Common myeloid progenitor, CD34-positive (primary cell): ENCODE measurements at regions not wholly inside any gene's neighbourhood (a gene's known extent, or its start where the extent isn't known, plus 50 kb on each side); places are given as distances from the start of the nearest gene placed in this dataset.

Experiments
- CTCF ChIA-PET: fragments of 350-600 bp; sonication (Branson Sonifier 250); formaldehyde crosslinking; loops from one replicate; lab custom pipeline; 2021; ENCODE audit warnings: antibody characterized with exemption; lab: Charles Lee
- POLR2A ChIA-PET: fragments of 350-600 bp; sonication (Branson Sonifier 250); formaldehyde crosslinking; loops from one replicate; lab custom pipeline; 2021; ENCODE audit warnings: antibody characterized with exemption; lab: Charles Lee
- DNase-seq, 3 donors: peaks; one replicate each; pipeline versions ENCODE4 v3.0.0 to v3.0.0-alpha.2; 2013
- H3K27ac ChIP-seq, 2 experiments: 1 replicate in 1 of 2; 2 replicates in 1 of 2; pipeline ENCODE4 v1.7.0; 2013; ENCODE audit warnings: inconsistent platforms in 2 of 2, low read length in 2 of 2, mild to moderate bottlenecking in 2 of 2, low read depth in 1 of 2, moderate library complexity in 1 of 2; ENCODE audit not compliant: severe bottlenecking in 2 of 2, insufficient read depth in 1 of 2, poor library complexity in 1 of 2
- H3K27me3 ChIP-seq, 5 experiments: replicated peaks in 2 of 5; 1 replicate in 3 of 5; 2 replicates in 2 of 5; pipeline versions ENCODE4 v1.6.1 to v1.7.0; 2013; ENCODE audit warnings: low read length in 4 of 5, mild to moderate bottlenecking in 2 of 5, moderate library complexity in 2 of 5, inconsistent platforms in 1 of 5; ENCODE audit not compliant: insufficient read depth in 5 of 5, control insufficient read depth in 4 of 5
- H3K36me3 ChIP-seq, 4 experiments: 1 replicate in 2 of 4; 2 replicates in 2 of 4; pipeline versions ENCODE4 v1.6.1 to v1.7.0; 2013; ENCODE audit warnings: low read length in 3 of 4, control low read depth in 1 of 4, mild to moderate bottlenecking in 1 of 4; ENCODE audit not compliant: control insufficient read depth in 4 of 4, insufficient read depth in 4 of 4
- H3K4me1 ChIP-seq, 4 experiments: 1 replicate in 3 of 4; 2 replicates in 1 of 4; pipeline versions ENCODE4 v1.6.1 to v1.7.1; 2013; ENCODE audit warnings: low read length in 3 of 4, mild to moderate bottlenecking in 3 of 4, control low read depth in 1 of 4, inconsistent platforms in 1 of 4, moderate library complexity in 1 of 4; ENCODE audit not compliant: control insufficient read depth in 4 of 4, insufficient read depth in 4 of 4; ENCODE audit errors: control extremely low read depth in 1 of 4
- H3K4me3 ChIP-seq, 7 experiments: 1 replicate in 4 of 7; 2 replicates in 3 of 7; pipeline versions ENCODE4 v1.5.1 to v1.7.0; 2013; ENCODE audit warnings: mild to moderate bottlenecking in 7 of 7, low read length in 6 of 7, moderate library complexity in 6 of 7, inconsistent platforms in 2 of 7, low read depth in 2 of 7, control low read depth in 1 of 7; ENCODE audit not compliant: insufficient read depth in 4 of 7, control insufficient read depth in 1 of 7; ENCODE audit errors: extremely low read depth in 1 of 7
- H3K9me3 ChIP-seq, 5 experiments: 1 replicate in 4 of 5; 2 replicates in 1 of 5; pipeline versions ENCODE4 v1.6.1 to v1.7.1; 2013; ENCODE audit warnings: low read length in 4 of 5, mild to moderate bottlenecking in 2 of 5, inconsistent platforms in 1 of 5, low read depth in 1 of 5, moderate library complexity in 1 of 5; ENCODE audit not compliant: control insufficient read depth in 4 of 5, insufficient read depth in 2 of 5; ENCODE audit errors: control extremely low read depth in 1 of 5
- WGBS: methylation state at CpG from one replicate; pipeline ENCODE4 v1.1.5; 2013; ENCODE audit not compliant: insufficient coverage; 5-methylcytosine and 5-hydroxymethylcytosine counted together

DNA sequence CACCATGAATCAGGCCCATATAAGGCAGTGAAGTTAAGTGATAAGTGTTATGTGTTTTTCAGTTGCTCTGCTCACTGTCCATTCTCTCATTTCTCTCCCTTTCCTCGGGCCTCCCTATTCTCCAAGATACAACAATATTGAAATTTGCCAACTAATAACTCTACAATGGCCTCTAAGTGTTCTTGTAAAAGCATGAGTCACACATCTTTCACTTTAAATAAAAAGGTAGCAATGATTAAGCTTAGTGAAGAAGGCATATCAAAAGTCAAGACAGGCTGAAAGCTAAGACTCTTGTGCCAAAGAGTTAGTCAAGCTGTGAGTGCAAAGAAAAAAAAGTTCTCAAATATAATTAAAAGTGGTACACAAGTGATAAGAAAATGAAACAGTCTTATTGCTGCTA is 675.4 kb downstream of the OTOL1 start:
- no peaks in the 10 kb centered on the region for H3K4me1 ChIP-seq
- WGBS = no CpG with 5 or more reads among the region's 1 CpG
- DNase-seq = no peak
- ChIA-PET POLR2A (interaction anchor here (0.6 kb wide), 1 partner anchor 71 kb away, joined by 4 read pairs; no protein-coding TSS in a partner anchor), CTCF (no interaction called here)
- H3K27ac ChIP-seq = no peak overlapping the region
- H3K4me3 ChIP-seq = no peak overlapping the region
- H3K36me3 ChIP-seq = no peaks in the 10 kb centered on the region
- no peaks in the 10 kb centered on the region for H3K27me3 ChIP-seq
- peaks cover 0 to 4% (median 0%) of the 10 kb centered on the region in 5 experiments for H3K9me3 ChIP-seq

DNA sequence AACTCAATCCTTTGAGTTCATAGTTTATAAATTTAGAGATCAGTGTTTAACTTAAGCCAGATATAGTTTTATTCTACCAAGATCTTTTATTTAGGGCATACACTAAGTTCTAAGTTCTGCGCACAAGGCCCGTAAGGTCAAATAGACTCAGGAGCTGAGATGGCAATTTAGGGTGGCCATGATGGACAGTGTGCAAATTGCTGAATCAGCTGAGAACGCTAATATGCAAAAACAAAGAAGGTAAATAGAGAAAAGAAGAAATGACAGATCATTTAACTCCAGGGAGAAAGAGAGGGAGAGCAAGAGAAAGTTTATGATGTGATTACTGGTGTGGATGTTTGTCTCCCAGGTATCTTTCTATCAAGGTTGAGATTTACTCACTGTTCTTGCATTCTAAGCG is 678.5 kb downstream of the OTOL1 start:
- POLR2A ChIA-PET = no interaction called here

DNA sequence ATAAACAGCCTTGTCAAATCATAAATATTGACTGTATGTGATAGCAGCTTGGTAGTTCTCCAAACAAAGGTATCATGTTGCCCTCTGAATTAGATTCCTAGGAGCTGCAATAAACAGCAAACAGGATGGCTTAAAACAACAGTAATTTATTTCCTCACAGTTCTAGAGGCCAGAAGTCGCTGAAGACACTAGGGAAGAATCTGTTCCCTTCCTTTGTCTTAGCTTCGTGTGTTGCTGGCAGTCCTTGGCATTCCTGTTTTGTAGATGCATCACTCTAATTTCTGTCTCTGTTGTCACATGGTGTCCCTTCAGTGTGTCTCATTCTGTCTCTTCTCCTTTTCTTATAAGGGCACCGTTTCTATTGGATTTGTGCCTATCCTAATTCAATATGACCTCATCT is 679.3 kb downstream of the OTOL1 start:
- POLR2A ChIA-PET = interaction anchor here (0.7 kb wide), 1 partner anchor 81 kb away, joined by 3 read pairs; no protein-coding TSS in a partner anchor
- WGBS = 75% methylated on average over 3 of the region's 3 CpGs
- CTCF ChIA-PET = no interaction called here

More for the DNA sequence above, 678.5 kb downstream of the OTOL1 start:
- no peak overlapping the region for H3K4me3 ChIP-seq
- H3K36me3 ChIP-seq = no peaks in the 10 kb centered on the region
- peaks cover 0 to 4% (median 0%) of the 10 kb centered on the region in 5 experiments for H3K9me3 ChIP-seq
- no peaks in the 10 kb centered on the region for H3K4me1 ChIP-seq
- H3K27me3 ChIP-seq = no peaks in the 10 kb centered on the region
- DNase-seq = no peak
- WGBS = 96% methylated on average over 3 of the region's 4 CpGs
- CTCF ChIA-PET = no interaction called here
- H3K27ac ChIP-seq = no peak overlapping the region

DNA sequence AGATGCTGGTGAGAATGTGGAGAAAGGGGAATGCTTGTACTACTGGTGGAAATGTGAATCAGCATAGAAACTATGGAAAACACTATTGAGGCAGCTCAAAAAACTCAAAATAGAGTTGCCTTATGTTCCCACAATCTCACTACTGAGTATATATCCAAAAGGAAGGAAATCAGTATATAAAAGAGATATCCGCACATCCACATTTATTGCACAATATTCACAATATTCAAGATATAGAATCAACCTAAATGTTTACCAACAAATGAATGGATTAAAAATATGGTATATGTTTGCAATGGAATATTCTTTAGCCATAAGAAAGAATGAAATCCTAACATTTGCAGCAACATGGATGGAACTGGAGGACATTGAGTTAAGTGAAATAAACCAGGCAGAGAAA is 686.8 kb downstream of the OTOL1 start:
- Histone ChIP-seq H3K4me3 (no peak overlapping the region), H3K4me1 (no peaks in the 10 kb centered on the region), H3K27ac (no peak overlapping the region), H3K27me3 (no peaks in the 10 kb centered on the region), H3K9me3 (no peaks in the 10 kb centered on the region), H3K36me3 (no peaks in the 10 kb centered on the region)
- DNase-seq = no peak
- ChIA-PET CTCF (no interaction called here), POLR2A (no interaction called here)
- no CpG with 5 or more reads among the region's 1 CpG for WGBS

More for the DNA sequence above, 679.3 kb downstream of the OTOL1 start:
- H3K36me3 ChIP-seq = no peaks in the 10 kb centered on the region
- H3K27ac ChIP-seq = no peak overlapping the region
- no peaks in the 10 kb centered on the region for H3K4me1 ChIP-seq
- H3K4me3 ChIP-seq = no peak overlapping the region
- no peak for DNase-seq
- H3K9me3 ChIP-seq = peaks cover 0 to 4% (median 0%) of the 10 kb centered on the region in 5 experiments
- H3K27me3 ChIP-seq = no peaks in the 10 kb centered on the region

DNA sequence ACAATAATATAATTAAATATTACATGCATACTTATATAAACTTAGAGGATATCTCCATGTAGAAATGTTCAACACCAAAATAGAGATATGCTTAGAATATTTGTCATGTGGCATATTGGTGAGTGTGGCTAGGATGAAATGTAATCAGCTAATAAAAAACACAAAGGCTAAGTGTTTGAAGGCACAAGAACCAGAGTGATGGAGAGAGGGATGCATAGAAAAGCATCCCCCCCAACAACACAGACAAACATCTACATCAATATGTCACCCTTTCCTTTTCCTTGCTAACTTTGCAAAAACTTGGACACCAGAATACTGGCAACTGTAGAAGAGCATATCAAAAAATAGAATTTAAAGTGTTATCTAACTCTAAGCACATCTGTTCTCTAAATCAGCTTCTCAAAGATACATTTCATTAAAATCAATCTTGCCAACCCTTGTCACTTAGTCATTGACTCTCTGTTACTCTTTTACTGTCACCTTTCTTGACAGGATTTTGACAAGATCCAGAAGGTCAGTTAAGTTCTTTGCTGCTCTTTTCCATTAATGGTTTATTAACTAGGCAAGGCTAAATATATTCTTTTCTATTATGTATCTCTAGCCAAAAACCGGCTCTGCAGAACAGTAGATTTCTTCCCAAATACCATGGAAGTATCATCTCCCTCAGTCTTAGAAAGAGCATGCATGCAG is 695.9 kb downstream of the OTOL1 start:
- CTCF ChIA-PET = no interaction called here
- WGBS = no CpG with 5 or more reads among the region's 1 CpG
- Histone ChIP-seq H3K27ac (no peak overlapping the region), H3K36me3 (no peaks in the 10 kb centered on the region), H3K27me3 (no peaks in the 10 kb centered on the region), H3K9me3 (peaks cover 0 to 2% (median 0%) of the 10 kb centered on the region in 5 experiments), H3K4me3 (no peak overlapping the region), H3K4me1 (no peaks in the 10 kb centered on the region)
- DNase-seq = no peak
- POLR2A ChIA-PET = no interaction called here

DNA sequence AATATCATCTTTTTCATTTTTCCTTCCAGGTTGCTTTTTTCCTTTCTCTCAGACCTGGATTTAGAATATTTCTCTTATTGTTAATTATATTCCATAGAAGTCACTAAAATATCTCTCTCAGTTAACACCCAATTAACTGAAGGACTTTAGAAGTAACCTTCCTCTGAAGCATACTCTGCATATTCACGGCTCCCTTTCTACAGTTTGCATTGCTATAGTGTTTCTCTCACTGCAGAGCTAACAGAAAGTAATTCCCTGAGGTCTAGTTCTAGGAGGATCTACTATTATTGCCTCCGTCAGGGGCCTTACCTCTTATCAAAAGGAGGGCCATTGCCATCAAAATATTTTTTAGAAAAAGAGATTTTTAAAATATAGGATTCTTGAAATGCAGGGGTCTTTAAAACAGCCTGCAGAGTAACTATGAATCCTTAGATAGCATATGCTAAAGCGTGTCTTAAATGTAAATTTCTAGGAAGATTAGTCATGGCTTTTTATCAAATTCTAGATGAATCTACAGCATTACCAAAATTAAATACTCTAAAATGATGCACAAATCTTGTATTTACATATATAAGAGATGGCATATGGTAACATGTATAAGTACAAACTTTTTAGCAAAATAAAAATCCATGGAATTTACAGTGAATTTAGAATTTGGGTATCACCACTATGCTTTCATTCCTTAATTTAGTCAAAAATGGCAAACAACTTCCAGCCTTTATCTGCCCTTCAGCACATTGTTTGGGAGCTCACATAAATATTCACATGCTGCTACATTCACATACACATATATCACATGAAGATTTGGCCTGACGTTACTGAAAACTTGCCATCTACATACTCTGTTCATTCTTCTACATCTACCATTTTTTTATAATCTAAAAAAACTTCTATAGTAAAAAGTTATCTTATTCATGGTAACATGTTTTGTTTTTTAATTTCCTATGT is 696.8 kb downstream of the OTOL1 start:
- Histone ChIP-seq H3K9me3 (peaks cover 0 to 2% (median 0%) of the 10 kb centered on the region in 5 experiments), H3K27ac (no peak overlapping the region), H3K4me1 (no peaks in the 10 kb centered on the region), H3K4me3 (no peak overlapping the region), H3K36me3 (no peaks in the 10 kb centered on the region), H3K27me3 (no peaks in the 10 kb centered on the region)
- WGBS = 100% methylated on average over 1 of the region's 4 CpGs
- POLR2A ChIA-PET = no interaction called here
- CTCF ChIA-PET = no interaction called here
- no peak for DNase-seq

DNA sequence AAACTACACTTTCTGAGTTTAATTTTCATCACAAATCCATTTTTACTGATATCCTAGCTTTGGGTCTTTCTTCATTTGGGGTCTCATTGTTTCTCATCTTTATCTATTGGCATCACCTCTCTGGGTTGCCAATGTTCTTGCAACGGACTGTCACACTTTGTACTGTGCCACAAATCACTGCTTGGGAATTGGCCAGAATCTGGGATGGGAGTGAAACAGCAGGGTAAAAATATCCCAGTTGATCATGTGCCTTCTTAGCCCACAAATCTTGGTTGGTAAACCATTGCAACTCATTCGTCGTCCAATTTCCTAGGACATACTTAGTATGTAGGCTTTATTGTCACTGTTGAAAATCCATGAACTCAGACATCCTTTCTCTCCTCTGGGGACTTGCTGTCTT is 698.5 kb downstream of the OTOL1 start:
- DNase-seq = no peak
- Histone ChIP-seq H3K9me3 (peaks cover 0 to 2% (median 0%) of the 10 kb centered on the region in 5 experiments), H3K36me3 (no peaks in the 10 kb centered on the region), H3K4me3 (no peak overlapping the region), H3K27ac (no peak overlapping the region), H3K4me1 (no peaks in the 10 kb centered on the region), H3K27me3 (no peaks in the 10 kb centered on the region)
- CTCF ChIA-PET = no interaction called here
- POLR2A ChIA-PET = no interaction called here
- WGBS = no CpG with 5 or more reads among the region's 3 CpGs
